PFSK-1 (cell line): ENCODE measurements at regions not wholly inside any gene's neighbourhood (a gene's known extent, or its start where the extent isn't known, plus 50 kb on each side); places are given as distances from the start of the nearest gene placed in this dataset.

Experiments used
- FOXP2 ChIP-seq: optimal IDR thresholded peaks from 2 replicates; pipeline ENCODE3; 2011; ENCODE audit warnings: borderline replicate concordance, control low read depth, inconsistent platforms; ENCODE audit not compliant: insufficient read depth; ENCODE audit errors: extremely low read length, extremely low read depth
- POLR2AphosphoS5 ChIP-seq: IDR thresholded peaks from 2 replicates; pipeline ENCODE4 v1.6.1; 2012; ENCODE audit warnings: low read depth, mild to moderate bottlenecking, control low read depth, low read length, moderate library complexity
- SIN3A ChIP-seq: IDR thresholded peaks from 2 replicates; pipeline ENCODE4 v1.6.1; 2012; ENCODE audit warnings: mild to moderate bottlenecking, low read length, moderate library complexity, borderline replicate concordance; ENCODE audit not compliant: insufficient read depth
- TAF1 ChIP-seq: IDR thresholded peaks from 2 replicates; pipeline ENCODE4 v1.6.1; 2012; ENCODE audit warnings: low read length, control low read depth, borderline replicate concordance; ENCODE audit not compliant: insufficient read depth
- TF ChIP-seq, protein P1 (sequence below), 2 experiments: IDR thresholded peaks; 2 replicates each; pipeline versions ENCODE4 v1.6.1 to v1.8.0; 2011 to 2012; ENCODE audit warnings: low read depth in 2 of 2, low read length in 2 of 2, control low read depth in 1 of 2, inconsistent platforms in 1 of 2, mild to moderate bottlenecking in 1 of 2, moderate library complexity in 1 of 2; ENCODE audit not compliant: insufficient read depth in 1 of 2

- TF ChIP-seq FOXP2 (no peak), POLR2AphosphoS5 (no peak), SIN3A (no peak), TAF1 (no peak)
- TF ChIP-seq, protein P1, sequence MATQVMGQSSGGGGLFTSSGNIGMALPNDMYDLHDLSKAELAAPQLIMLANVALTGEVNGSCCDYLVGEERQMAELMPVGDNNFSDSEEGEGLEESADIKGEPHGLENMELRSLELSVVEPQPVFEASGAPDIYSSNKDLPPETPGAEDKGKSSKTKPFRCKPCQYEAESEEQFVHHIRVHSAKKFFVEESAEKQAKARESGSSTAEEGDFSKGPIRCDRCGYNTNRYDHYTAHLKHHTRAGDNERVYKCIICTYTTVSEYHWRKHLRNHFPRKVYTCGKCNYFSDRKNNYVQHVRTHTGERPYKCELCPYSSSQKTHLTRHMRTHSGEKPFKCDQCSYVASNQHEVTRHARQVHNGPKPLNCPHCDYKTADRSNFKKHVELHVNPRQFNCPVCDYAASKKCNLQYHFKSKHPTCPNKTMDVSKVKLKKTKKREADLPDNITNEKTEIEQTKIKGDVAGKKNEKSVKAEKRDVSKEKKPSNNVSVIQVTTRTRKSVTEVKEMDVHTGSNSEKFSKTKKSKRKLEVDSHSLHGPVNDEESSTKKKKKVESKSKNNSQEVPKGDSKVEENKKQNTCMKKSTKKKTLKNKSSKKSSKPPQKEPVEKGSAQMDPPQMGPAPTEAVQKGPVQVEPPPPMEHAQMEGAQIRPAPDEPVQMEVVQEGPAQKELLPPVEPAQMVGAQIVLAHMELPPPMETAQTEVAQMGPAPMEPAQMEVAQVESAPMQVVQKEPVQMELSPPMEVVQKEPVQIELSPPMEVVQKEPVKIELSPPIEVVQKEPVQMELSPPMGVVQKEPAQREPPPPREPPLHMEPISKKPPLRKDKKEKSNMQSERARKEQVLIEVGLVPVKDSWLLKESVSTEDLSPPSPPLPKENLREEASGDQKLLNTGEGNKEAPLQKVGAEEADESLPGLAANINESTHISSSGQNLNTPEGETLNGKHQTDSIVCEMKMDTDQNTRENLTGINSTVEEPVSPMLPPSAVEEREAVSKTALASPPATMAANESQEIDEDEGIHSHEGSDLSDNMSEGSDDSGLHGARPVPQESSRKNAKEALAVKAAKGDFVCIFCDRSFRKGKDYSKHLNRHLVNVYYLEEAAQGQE (IDR thresholded peaks at IDR 0.05; ENCODE audit: insufficient read depth in 1 of 2, low read depth in 2 of 2, low read length in 2 of 2): no peak
Measured at GRCh38 chr7:118389629-118390028, 165.1 kb downstream of the ANKRD7 start.

- TF ChIP-seq SIN3A (no peak), TAF1 (no peak), FOXP2 (no peak), POLR2AphosphoS5 (no peak)
- TF ChIP-seq, protein P1 (IDR thresholded peaks at IDR 0.05; ENCODE audit: insufficient read depth in 1 of 2, low read depth in 2 of 2, low read length in 2 of 2): no peak
Measured at GRCh38 chr7:118404211-118404610, 179.7 kb downstream of the ANKRD7 start.

DNA sequence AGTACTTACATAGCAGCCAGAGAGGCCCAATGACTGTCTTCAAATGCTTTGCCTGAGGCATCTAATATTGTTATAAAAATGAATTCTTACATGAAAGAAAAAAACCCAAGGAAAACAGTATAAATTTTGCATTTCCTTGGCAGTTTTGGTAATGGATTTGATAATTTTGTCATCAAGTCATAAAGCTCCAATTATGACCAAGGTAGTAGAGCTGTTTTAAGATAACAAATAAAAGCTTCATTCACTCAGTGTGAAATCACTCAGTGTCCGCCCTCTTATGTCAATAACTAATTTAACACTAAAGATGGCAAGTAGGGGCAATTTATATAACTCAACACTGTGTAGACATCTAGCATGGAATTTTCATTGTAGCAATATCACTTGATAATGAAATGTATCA lies 193.9 kb downstream of the ANKRD7 start:
- TF ChIP-seq FOXP2: no peak
- TF ChIP-seq TAF1: no peak
- TF ChIP-seq POLR2AphosphoS5: no peak
- TF ChIP-seq SIN3A: no peak
- TF ChIP-seq, protein P1 (IDR thresholded peaks at IDR 0.05; ENCODE audit: insufficient read depth in 1 of 2, low read depth in 2 of 2, low read length in 2 of 2): no peak

DNA sequence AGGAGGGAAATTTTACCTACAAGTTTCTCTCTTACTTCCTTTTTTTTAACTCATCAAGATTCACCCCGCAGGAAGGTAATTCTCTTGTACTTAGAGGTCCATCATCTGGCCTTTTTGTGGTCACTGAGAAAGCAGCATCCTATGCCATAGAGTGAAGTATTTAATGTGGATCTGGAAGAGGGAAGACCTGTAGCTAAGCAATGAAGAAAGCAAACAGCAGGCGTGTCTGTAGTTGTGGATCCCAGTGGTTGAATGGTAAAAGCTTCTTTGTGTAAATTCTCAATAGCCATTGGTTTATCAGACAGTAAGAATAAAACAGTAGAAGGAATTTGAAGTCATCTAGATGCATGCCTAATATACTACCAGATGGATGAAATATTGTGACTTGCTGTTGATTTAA lies 196.4 kb downstream of the ANKRD7 start:
- no peak for TF ChIP-seq FOXP2
- no peak for TF ChIP-seq SIN3A

DNA sequence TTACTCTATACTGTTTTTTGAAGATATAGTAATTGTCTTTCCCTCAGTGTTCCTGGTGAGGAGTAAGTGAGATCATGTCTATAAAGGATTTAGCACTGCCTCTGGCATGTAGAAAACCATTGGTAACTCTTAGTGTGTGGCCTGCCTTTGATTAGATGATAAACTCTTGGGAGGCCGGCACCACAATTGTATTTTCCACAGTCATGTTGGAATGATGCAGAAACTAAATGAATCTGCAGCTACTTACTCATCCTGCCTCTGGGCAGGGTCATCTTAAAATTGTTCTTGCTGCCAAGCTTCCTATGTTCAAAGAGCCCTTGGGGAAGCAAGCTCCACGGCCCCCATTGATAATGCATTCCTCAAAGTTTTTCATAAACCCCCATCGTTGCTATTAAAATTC lies 204.6 kb downstream of the ANKRD7 start:
- no peak for TF ChIP-seq SIN3A
- TF ChIP-seq, protein P1 (IDR thresholded peaks at IDR 0.05; ENCODE audit: insufficient read depth in 1 of 2, low read depth in 2 of 2, low read length in 2 of 2): no peak
- TF ChIP-seq FOXP2: no peak
- no peak for TF ChIP-seq POLR2AphosphoS5
